Posterior cingulate gyrus (tissue), 11 donors: ENCODE measurements at regions not wholly inside any gene's neighbourhood (a gene's known extent, or its start where the extent isn't known, plus 50 kb on each side); places are given as distances from the start of the nearest gene placed in this dataset.
A peak's percentile ranks its signal among the peaks of the same experiment; 100 is the strongest.

Experiments
- DNase-seq, 10 donors: peaks; one replicate each; pipeline versions ENCODE4 v3.0.0 to v3.0.0-alpha.2; 2020 to 2021; ENCODE audit warnings: mixed read lengths in 3 of 10
- intact Hi-C: fragments of 100-400 bp; cut with DNase I; formaldehyde crosslinking; loops from one replicate; pipeline ENCODE4 v1.15.1; 2023

- intact Hi-C loops: no loop called here
- DNase-seq: peak in 3 of 10 donors; percentile 42 to 56 (median 47)
These were observed 54.5 kb upstream of the HNRNPA0 start for GRCh38 chr5:137808503-137809135.

GRCh38 chr5:137815202-137815990, 52.3 kb upstream of the MYOT start:
- no peak for DNase-seq

More at GRCh38 chr5:137815202-137815990, 52.3 kb upstream of the MYOT start:
- intact Hi-C loops: no loop called here
